GM23338 (cell line): ENCODE measurements at regions not wholly inside any gene's neighbourhood (a gene's known extent, or its start where the extent isn't known, plus 50 kb on each side); places are given as distances from the start of the nearest gene placed in this dataset.

Experiments
- ATAC-seq: fragments of 200-7000 bp; cut with Tn5 transposase; 3 replicates; pipeline ENCODE4 v1.9.1; 2020
- DNase-seq: peaks from one replicate; pipeline ENCODE4 v3.0.0-alpha.2; 2015; ENCODE audit warnings: low spot score
- H2AFZ ChIP-seq: fragments of 200-600 bp; sonication (generic); 2 replicates; pipeline ENCODE4 v1.8.0; 2016; ENCODE audit warnings: antibody characterized with exemption, mild to moderate bottlenecking, moderate library complexity
- H3F3A ChIP-seq: fragments of 200-600 bp; sonication (generic); replicated peaks from 2 replicates; pipeline ENCODE4 v1.8.0; 2017; ENCODE audit warnings: antibody characterized with exemption, mixed run types, low read depth
- H3K27ac ChIP-seq: fragments of 200-600 bp; sonication (generic); 2 replicates; pipeline ENCODE4 v1.6.1; 2016; ENCODE audit warnings: low read depth
- H3K27me3 ChIP-seq: fragments of 200-600 bp; sonication (generic); 2 replicates; pipeline ENCODE4 v1.8.0; 2016; ENCODE audit warnings: mild to moderate bottlenecking, mixed run types, moderate library complexity; ENCODE audit not compliant: insufficient read depth
- H3K36me3 ChIP-seq: fragments of 200-600 bp; sonication (generic); 2 replicates; pipeline ENCODE4 v1.8.0; 2016; ENCODE audit warnings: mild to moderate bottlenecking; ENCODE audit not compliant: insufficient read depth
- H3K4me1 ChIP-seq: fragments of 200-600 bp; sonication (generic); 2 replicates; pipeline ENCODE4 v1.8.0; 2016; ENCODE audit warnings: mild to moderate bottlenecking, moderate library complexity; ENCODE audit not compliant: insufficient read depth
- H3K4me2 ChIP-seq: fragments of 200-600 bp; sonication (generic); 2 replicates; pipeline ENCODE4 v1.7.1; 2017; ENCODE audit warnings: mixed run types
- H3K4me3 ChIP-seq: fragments of 200-600 bp; sonication (generic); 2 replicates; pipeline ENCODE4 v1.6.1; 2016; ENCODE audit warnings: mixed run types
- H3K79me2 ChIP-seq: fragments of 200-600 bp; sonication (generic); replicated peaks from 2 replicates; pipeline ENCODE4 v1.8.0; 2017; ENCODE audit warnings: mild to moderate bottlenecking; ENCODE audit not compliant: insufficient read depth
- H3K9me2 ChIP-seq: fragments of 200-600 bp; sonication (generic); 2 replicates; pipeline ENCODE4 v1.8.0; 2017; ENCODE audit not compliant: insufficient read depth
- H4K20me1 ChIP-seq: fragments of 200-600 bp; sonication (generic); replicated peaks from 2 replicates; pipeline ENCODE4 v1.8.0; 2017; ENCODE audit warnings: mild to moderate bottlenecking; ENCODE audit not compliant: insufficient read depth
- H3K27ac Mint-ChIP-seq: 2 replicates; pipeline ENCODE4 v1.8.0; 2020; ENCODE audit warnings: inconsistent platforms, mild to moderate bottlenecking, moderate library complexity, mixed read lengths
- H3K27me3 Mint-ChIP-seq: 3 replicates; pipeline ENCODE4 v1.8.0; 2022; ENCODE audit warnings: low read depth, mild to moderate bottlenecking, moderate library complexity, mixed read lengths, inconsistent platforms; ENCODE audit not compliant: insufficient read depth, poor library complexity
- H3K36me3 Mint-ChIP-seq: 3 replicates; pipeline ENCODE4 v1.8.0; 2021; ENCODE audit warnings: low read depth, mild to moderate bottlenecking, inconsistent platforms, moderate library complexity, mixed read lengths
- H3K4me1 Mint-ChIP-seq: 3 replicates; pipeline ENCODE4 v1.8.0; 2020; ENCODE audit warnings: mild to moderate bottlenecking, inconsistent platforms, mixed read lengths
- H3K4me3 Mint-ChIP-seq: 3 replicates; pipeline ENCODE4 v1.8.0; 2021; ENCODE audit warnings: moderate library complexity, mild to moderate bottlenecking, inconsistent platforms, mixed read lengths
- H3K9me3 Mint-ChIP-seq: 3 replicates; pipeline ENCODE4 v1.8.0; 2020; ENCODE audit warnings: moderate library complexity, mild to moderate bottlenecking, inconsistent platforms, mixed read lengths
- CREB1 ChIP-seq: fragments of 250-450 bp; sonication (Bioruptor Pico); IDR thresholded peaks from 2 replicates; pipeline ENCODE4 v1.5.0; 2020; ENCODE audit warnings: low read depth, mild to moderate bottlenecking, moderate library complexity
- EZH2 ChIP-seq: fragments of 200-600 bp; sonication (generic); IDR thresholded peaks from one replicate; pipeline ENCODE4 v1.8.0; 2017; ENCODE audit warnings: antibody characterized with exemption, mild to moderate bottlenecking, low read depth; ENCODE audit not compliant: unreplicated experiment
- EZH2phosphoT487 ChIP-seq: fragments of 200-600 bp; sonication (generic); IDR thresholded peaks from one replicate; pipeline ENCODE4 v1.8.1; 2018; ENCODE audit warnings: antibody characterized with exemption; ENCODE audit not compliant: unreplicated experiment
- JUNB ChIP-seq: IDR thresholded peaks from one replicate; pipeline ENCODE4 v1.6.1; 2016; ENCODE audit warnings: antibody characterized with exemption; ENCODE audit not compliant: unreplicated experiment
- NANOG ChIP-seq: IDR thresholded peaks from 2 replicates; pipeline ENCODE4 v1.6.1; 2016; ENCODE audit warnings: antibody characterized with exemption, borderline replicate concordance
- POLR2AphosphoS5 ChIP-seq: IDR thresholded peaks from 2 replicates; pipeline ENCODE4 v1.6.1; 2016; ENCODE audit warnings: antibody characterized with exemption, low read depth
- STAT1 ChIP-seq: IDR thresholded peaks from one replicate; pipeline ENCODE4 v1.6.1; 2016; ENCODE audit warnings: antibody characterized with exemption; ENCODE audit not compliant: unreplicated experiment
- ZNF331 ChIP-seq: fragments of 250-450 bp; sonication (Bioruptor Pico); IDR thresholded peaks from 2 replicates; pipeline ENCODE4 v1.5.0; 2020; ENCODE audit warnings: low read depth, mild to moderate bottlenecking, moderate library complexity
- TF ChIP-seq, protein P1 (sequence below): IDR thresholded peaks from 2 replicates; pipeline ENCODE4 v1.6.1; 2016; ENCODE audit warnings: antibody characterized with exemption
- TF ChIP-seq, protein P2 (sequence below): IDR thresholded peaks from one replicate; pipeline ENCODE4 v1.6.1; 2018; ENCODE audit warnings: antibody characterized with exemption; ENCODE audit not compliant: unreplicated experiment

- no peak overlapping the region for H3K27ac Mint-ChIP-seq
- H3K36me3 Mint-ChIP-seq = peaks cover 8% of the 10 kb centered on the region; the same call in 2 of the 3 replicates
- no peaks in the 10 kb centered on the region for H3K79me2 ChIP-seq
- H2AFZ ChIP-seq = no peak overlapping the region
- TF ChIP-seq, protein P1, sequence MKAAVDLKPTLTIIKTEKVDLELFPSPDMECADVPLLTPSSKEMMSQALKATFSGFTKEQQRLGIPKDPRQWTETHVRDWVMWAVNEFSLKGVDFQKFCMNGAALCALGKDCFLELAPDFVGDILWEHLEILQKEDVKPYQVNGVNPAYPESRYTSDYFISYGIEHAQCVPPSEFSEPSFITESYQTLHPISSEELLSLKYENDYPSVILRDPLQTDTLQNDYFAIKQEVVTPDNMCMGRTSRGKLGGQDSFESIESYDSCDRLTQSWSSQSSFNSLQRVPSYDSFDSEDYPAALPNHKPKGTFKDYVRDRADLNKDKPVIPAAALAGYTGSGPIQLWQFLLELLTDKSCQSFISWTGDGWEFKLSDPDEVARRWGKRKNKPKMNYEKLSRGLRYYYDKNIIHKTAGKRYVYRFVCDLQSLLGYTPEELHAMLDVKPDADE = no peak
- no peak for TF ChIP-seq EZH2phosphoT487
- no peak for TF ChIP-seq NANOG
- no peak for TF ChIP-seq STAT1
- no peak for TF ChIP-seq ZNF331 (CRISPR knock-in tag)
- no peak for TF ChIP-seq POLR2AphosphoS5
- TF ChIP-seq CREB1 (CRISPR knock-in tag) = no peak
- TF ChIP-seq JUNB = no peak
- H3K4me3 ChIP-seq = no peak overlapping the region
- H3K9me3 Mint-ChIP-seq = peaks cover 6% of the 10 kb centered on the region; the same call in 2 of the 3 replicates
- ATAC-seq (no peak), DNase-seq (peak; percentile 7)
- H3K4me3 Mint-ChIP-seq = no peak overlapping the region
- H3K27me3 ChIP-seq = no peaks in the 10 kb centered on the region
- no peaks in the 10 kb centered on the region for H3K36me3 ChIP-seq
- H4K20me1 ChIP-seq = no peaks in the 10 kb centered on the region
- peaks cover 2% of the 10 kb centered on the region for H3K4me1 Mint-ChIP-seq
- H3K9me2 ChIP-seq = peaks cover 3% of the 10 kb centered on the region; the same call in 1 of the 2 replicates
- no peaks in the 10 kb centered on the region for H3F3A ChIP-seq
- no peak overlapping the region for H3K27ac ChIP-seq
- H3K27me3 Mint-ChIP-seq = peaks cover 2% of the 10 kb centered on the region
- no peaks in the 10 kb centered on the region for H3K4me1 ChIP-seq
- no peak overlapping the region for H3K4me2 ChIP-seq
Measured at GRCh38 chr4:181728305-181728966, 514.8 kb upstream of the TENM3 start.

DNA sequence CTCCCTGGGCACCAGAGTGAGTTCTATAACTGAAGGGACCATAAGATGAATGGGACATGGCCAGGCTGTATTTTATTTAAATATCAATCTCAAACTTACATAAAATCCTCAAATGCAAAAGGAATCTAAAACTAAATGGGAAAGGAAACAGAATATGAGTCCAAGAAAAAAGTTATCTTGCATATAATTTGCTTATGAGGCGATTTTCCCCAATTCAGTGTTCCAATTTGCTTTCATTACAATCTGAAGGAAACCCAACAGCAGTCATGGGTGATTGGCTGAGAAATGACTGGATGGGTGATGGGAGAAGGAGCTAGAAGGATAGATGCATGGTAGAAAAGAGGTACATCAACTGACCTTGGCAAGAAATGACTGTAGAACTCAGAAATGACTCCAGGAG lies 511.3 kb upstream of the TENM3 start:
- no peaks in the 10 kb centered on the region for H3K4me1 ChIP-seq
- Mint-ChIP-seq H3K9me3 (no peaks in the 10 kb centered on the region; the same call in 2 of the 3 replicates), H3K27ac (no peak overlapping the region), H3K27me3 (peaks cover 2% of the 10 kb centered on the region), H3K36me3 (no peaks in the 10 kb centered on the region), H3K4me3 (no peak overlapping the region), H3K4me1 (peaks cover 2% of the 10 kb centered on the region)
- H3F3A ChIP-seq = no peaks in the 10 kb centered on the region
- no peak overlapping the region for H3K27ac ChIP-seq
- DNase-seq (no peak), ATAC-seq (no peak)
- no peak overlapping the region for H2AFZ ChIP-seq
- H4K20me1 ChIP-seq = no peaks in the 10 kb centered on the region
- H3K9me2 ChIP-seq = peaks cover 7% of the 10 kb centered on the region
- no peak overlapping the region for H3K4me3 ChIP-seq
- no peak overlapping the region for H3K4me2 ChIP-seq
- TF ChIP-seq EZH2 = no peak
- TF ChIP-seq, protein P2, sequence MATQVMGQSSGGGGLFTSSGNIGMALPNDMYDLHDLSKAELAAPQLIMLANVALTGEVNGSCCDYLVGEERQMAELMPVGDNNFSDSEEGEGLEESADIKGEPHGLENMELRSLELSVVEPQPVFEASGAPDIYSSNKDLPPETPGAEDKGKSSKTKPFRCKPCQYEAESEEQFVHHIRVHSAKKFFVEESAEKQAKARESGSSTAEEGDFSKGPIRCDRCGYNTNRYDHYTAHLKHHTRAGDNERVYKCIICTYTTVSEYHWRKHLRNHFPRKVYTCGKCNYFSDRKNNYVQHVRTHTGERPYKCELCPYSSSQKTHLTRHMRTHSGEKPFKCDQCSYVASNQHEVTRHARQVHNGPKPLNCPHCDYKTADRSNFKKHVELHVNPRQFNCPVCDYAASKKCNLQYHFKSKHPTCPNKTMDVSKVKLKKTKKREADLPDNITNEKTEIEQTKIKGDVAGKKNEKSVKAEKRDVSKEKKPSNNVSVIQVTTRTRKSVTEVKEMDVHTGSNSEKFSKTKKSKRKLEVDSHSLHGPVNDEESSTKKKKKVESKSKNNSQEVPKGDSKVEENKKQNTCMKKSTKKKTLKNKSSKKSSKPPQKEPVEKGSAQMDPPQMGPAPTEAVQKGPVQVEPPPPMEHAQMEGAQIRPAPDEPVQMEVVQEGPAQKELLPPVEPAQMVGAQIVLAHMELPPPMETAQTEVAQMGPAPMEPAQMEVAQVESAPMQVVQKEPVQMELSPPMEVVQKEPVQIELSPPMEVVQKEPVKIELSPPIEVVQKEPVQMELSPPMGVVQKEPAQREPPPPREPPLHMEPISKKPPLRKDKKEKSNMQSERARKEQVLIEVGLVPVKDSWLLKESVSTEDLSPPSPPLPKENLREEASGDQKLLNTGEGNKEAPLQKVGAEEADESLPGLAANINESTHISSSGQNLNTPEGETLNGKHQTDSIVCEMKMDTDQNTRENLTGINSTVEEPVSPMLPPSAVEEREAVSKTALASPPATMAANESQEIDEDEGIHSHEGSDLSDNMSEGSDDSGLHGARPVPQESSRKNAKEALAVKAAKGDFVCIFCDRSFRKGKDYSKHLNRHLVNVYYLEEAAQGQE = no peak
- no peak for TF ChIP-seq CREB1 (CRISPR knock-in tag)
- TF ChIP-seq, protein P1 = no peak
- TF ChIP-seq JUNB = no peak
- no peaks in the 10 kb centered on the region for H3K27me3 ChIP-seq
- no peaks in the 10 kb centered on the region for H3K79me2 ChIP-seq
- no peaks in the 10 kb centered on the region for H3K36me3 ChIP-seq
